Type B pancreatic cell (in vitro differentiated cells): ENCODE measurements at regions not wholly inside any gene's neighbourhood (a gene's known extent, or its start where the extent isn't known, plus 50 kb on each side); places are given as distances from the start of the nearest gene placed in this dataset.

Source experiments
- DNase-seq: peaks from one replicate; pipeline ENCODE4 v3.0.0; 2021; ENCODE audit warnings: mixed read lengths; ENCODE audit not compliant: unreplicated experiment; ENCODE audit errors: extremely low spot score
- H3K27ac Mint-ChIP-seq: 2 replicates; pipeline ENCODE4 v1.8.0; 2021; ENCODE audit warnings: mild to moderate bottlenecking, mixed read lengths
- H3K27me3 Mint-ChIP-seq: 2 replicates; pipeline ENCODE4 v1.8.0; 2021; ENCODE audit warnings: mixed read lengths
- H3K36me3 Mint-ChIP-seq: 2 replicates; pipeline ENCODE4 v1.8.0; 2021; ENCODE audit warnings: mixed read lengths
- H3K4me1 Mint-ChIP-seq: one replicate; pipeline ENCODE4 v1.8.0; 2021; ENCODE audit warnings: mixed read lengths; ENCODE audit not compliant: unreplicated experiment
- H3K4me3 Mint-ChIP-seq: 2 replicates; pipeline ENCODE4 v1.8.0; 2021; ENCODE audit warnings: mild to moderate bottlenecking, mixed read lengths
- H3K9me3 Mint-ChIP-seq: 2 replicates; pipeline ENCODE4 v1.8.0; 2021; ENCODE audit warnings: mixed read lengths
- TF ChIP-seq, protein P1 (sequence below): fragments of 200-600 bp; sonication (generic); conservative IDR thresholded peaks from 2 replicates; pipeline ENCODE4 v1.5.0; 2021; ENCODE audit warnings: antibody characterized with exemption, mild to moderate bottlenecking

DNA sequence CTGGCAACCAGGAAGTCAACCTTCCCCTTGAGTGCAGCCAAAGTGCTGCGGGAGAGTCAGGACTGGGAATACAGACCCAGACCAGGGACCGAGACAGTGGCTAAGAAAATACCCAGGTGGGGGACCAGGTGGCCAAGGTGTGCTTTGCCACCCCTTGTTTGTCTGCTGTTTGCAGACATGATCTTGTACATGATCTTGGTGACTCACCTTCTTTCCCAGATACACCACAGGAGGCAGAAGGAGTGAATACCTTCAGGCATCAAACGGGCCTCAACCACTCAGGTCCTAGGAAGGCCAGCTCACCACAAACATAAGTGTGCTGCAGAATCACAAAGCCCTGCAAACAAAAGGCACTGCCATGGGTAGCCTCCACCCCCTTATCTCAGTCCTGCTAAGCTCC lies 62.0 kb downstream of the CNGA2 start:
- H3K4me3 Mint-ChIP-seq: no peak overlapping the region
- no peak for DNase-seq
- no peaks in the 10 kb centered on the region for H3K36me3 Mint-ChIP-seq
- peaks cover 8% of the 10 kb centered on the region for H3K9me3 Mint-ChIP-seq
- H3K4me1 Mint-ChIP-seq: no peaks in the 10 kb centered on the region
- peaks cover 3% of the 10 kb centered on the region for H3K27me3 Mint-ChIP-seq
- TF ChIP-seq, protein P1, sequence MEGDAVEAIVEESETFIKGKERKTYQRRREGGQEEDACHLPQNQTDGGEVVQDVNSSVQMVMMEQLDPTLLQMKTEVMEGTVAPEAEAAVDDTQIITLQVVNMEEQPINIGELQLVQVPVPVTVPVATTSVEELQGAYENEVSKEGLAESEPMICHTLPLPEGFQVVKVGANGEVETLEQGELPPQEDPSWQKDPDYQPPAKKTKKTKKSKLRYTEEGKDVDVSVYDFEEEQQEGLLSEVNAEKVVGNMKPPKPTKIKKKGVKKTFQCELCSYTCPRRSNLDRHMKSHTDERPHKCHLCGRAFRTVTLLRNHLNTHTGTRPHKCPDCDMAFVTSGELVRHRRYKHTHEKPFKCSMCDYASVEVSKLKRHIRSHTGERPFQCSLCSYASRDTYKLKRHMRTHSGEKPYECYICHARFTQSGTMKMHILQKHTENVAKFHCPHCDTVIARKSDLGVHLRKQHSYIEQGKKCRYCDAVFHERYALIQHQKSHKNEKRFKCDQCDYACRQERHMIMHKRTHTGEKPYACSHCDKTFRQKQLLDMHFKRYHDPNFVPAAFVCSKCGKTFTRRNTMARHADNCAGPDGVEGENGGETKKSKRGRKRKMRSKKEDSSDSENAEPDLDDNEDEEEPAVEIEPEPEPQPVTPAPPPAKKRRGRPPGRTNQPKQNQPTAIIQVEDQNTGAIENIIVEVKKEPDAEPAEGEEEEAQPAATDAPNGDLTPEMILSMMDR: no peak
- H3K27ac Mint-ChIP-seq: no peak overlapping the region

GRCh38 chrX:151801980-151802379 lies 67.4 kb downstream of the CNGA2 start:
- no peak for DNase-seq
- Mint-ChIP-seq H3K4me1 (no peaks in the 10 kb centered on the region), H3K9me3 (no peaks in the 10 kb centered on the region), H3K36me3 (no peaks in the 10 kb centered on the region), H3K27me3 (no peaks in the 10 kb centered on the region), H3K4me3 (no peak overlapping the region), H3K27ac (no peak overlapping the region)
- TF ChIP-seq, protein P1: no peak

- Mint-ChIP-seq H3K4me3 (no peak overlapping the region), H3K27ac (no peak overlapping the region), H3K9me3 (no peaks in the 10 kb centered on the region), H3K4me1 (no peaks in the 10 kb centered on the region), H3K27me3 (no peaks in the 10 kb centered on the region), H3K36me3 (no peaks in the 10 kb centered on the region)
- no peak for DNase-seq
- TF ChIP-seq, protein P1: no peak
Measured at GRCh38 chrX:151806967-151807540, 72.5 kb downstream of the CNGA2 start.

DNA sequence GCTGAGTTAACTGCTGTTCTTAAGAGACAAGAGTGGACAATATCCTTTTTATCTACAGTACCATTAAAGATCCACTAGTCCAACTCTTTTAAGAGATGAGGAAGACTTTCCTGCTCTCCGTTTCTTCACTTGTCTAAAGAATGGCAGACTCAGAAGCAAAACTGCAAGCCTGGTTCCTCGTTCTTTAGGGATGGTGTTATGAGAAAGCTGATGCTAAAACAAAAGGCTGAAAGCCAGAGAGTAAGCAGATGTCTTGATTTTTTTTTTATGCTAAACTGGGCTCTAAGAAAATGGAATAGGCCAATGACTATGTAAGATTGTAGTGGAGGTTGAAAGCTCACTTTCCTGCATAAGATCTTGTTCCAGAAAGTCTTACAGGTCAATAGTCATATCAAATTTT lies 78.1 kb downstream of the CNGA2 start:
- TF ChIP-seq, protein P1: no peak
- H3K4me3 Mint-ChIP-seq: no peak overlapping the region
- H3K36me3 Mint-ChIP-seq: no peaks in the 10 kb centered on the region
- H3K9me3 Mint-ChIP-seq: no peaks in the 10 kb centered on the region
- H3K27ac Mint-ChIP-seq: no peak overlapping the region
- H3K4me1 Mint-ChIP-seq: no peaks in the 10 kb centered on the region
- no peak for DNase-seq
- no peaks in the 10 kb centered on the region for H3K27me3 Mint-ChIP-seq

- Mint-ChIP-seq H3K9me3 (no peaks in the 10 kb centered on the region), H3K4me3 (no peak overlapping the region), H3K27ac (no peak overlapping the region), H3K36me3 (no peaks in the 10 kb centered on the region), H3K4me1 (no peaks in the 10 kb centered on the region), H3K27me3 (no peaks in the 10 kb centered on the region)
- TF ChIP-seq, protein P1: no peak
- no peak for DNase-seq
Measured at GRCh38 chrX:151814767-151815166, 80.2 kb downstream of the CNGA2 start.

- no peaks in the 10 kb centered on the region for H3K36me3 Mint-ChIP-seq
- DNase-seq: no peak
- H3K27ac Mint-ChIP-seq: no peak overlapping the region
- H3K9me3 Mint-ChIP-seq: no peaks in the 10 kb centered on the region
- H3K4me3 Mint-ChIP-seq: no peak overlapping the region
- no peaks in the 10 kb centered on the region for H3K4me1 Mint-ChIP-seq
- TF ChIP-seq, protein P1: no peak
- no peaks in the 10 kb centered on the region for H3K27me3 Mint-ChIP-seq
Measured at GRCh38 chrX:151815398-151815797, 80.9 kb downstream of the CNGA2 start.
